ENCODE measurements at regions not wholly inside any gene's neighbourhood (a gene's known extent, or its start where the extent isn't known, plus 50 kb on each side); places are given as distances from the start of the nearest gene placed in this dataset.

DNA sequence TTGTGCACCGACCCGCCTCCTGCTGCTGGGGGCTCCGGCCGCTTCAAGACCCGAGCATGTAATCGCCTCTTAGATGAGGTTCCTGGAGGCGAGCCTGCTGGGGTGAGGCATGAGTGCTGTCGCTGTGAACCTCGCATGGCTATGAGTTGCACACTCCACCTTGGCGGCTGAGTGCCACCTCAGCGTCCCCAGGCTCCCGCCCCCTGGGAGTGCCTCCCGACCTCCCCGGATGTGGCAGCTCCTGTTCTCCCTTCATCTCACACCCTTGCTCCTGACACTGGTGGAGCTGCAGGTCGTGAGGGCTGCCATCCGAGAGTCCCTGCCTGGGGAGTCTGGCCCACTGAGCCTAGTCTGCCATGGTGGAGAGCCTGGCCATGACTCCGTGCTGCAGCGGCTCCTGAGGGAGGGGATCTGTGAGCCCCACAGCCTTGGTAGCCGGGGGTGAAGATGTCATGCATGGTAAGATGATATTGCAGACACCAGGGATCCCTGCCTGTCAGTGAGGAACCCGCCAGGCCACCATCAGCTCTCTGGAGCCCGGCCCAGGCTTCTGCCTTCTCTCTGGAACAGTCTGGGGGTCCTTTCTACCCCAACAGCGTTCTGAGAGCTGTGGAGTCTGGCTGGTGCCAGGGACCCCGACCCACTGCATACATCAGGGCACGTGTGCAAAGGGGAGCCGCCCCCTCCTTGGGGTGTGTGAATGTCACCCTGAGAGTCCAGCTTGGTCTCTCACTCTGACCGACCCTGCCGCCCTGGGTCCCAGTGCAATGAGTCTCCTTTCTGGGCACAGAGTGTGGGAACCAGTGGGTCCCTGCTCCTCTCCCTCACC is 61.6 kb upstream of the HS6ST1 start:
- no peaks in the 10 kb centered on the region for H3K9me3 ChIP-seq (replicated peaks; ENCODE audit: control insufficient read depth, insufficient read depth, low read depth, low read length)
- no peak for ATAC-seq
- under 1% methylated on average over 27 of the region's 27 CpGs for WGBS (ENCODE audit: insufficient coverage, low coverage, missing lambda C conversion rate)
- intact Hi-C loops (cut with micrococcal nuclease) (no loop called here), in situ Hi-C loops (cut with MboI) (no loop called here)
- H3K36me3 ChIP-seq (ENCODE audit: control insufficient read depth, insufficient read depth, low read length): no peaks in the 10 kb centered on the region
- no TSS peak for BruUV-seq (replicated peaks)
- no peak overlapping the region for H2AFZ ChIP-seq (ENCODE audit: low read depth, low read length)
- H3K4me3 ChIP-seq: no peak overlapping the region
- H3K9me1 ChIP-seq (ENCODE audit: control insufficient read depth, insufficient read depth, low read length): no peaks in the 10 kb centered on the region
- H3K4me2 ChIP-seq (ENCODE audit: insufficient read depth, low read length): no peak overlapping the region
- no peak for DNase-seq (ENCODE audit: extremely low read depth in 1 of 4, low spot score in 3 of 4)
- H3K79me2 ChIP-seq (ENCODE audit: control insufficient read depth, insufficient read depth, low read length): no peaks in the 10 kb centered on the region
- H3K27ac ChIP-seq (ENCODE audit: extremely low read depth, low read depth, low read length): no peak overlapping the region
- CTCF ChIA-PET (ENCODE audit: low intra/inter-chr PET ratio): no interaction called here
- peaks cover 13 to 87% of the 10 kb centered on the region in 2 experiments; a peak in 3 of 5 replicates for H3K27me3 ChIP-seq (ENCODE audit: control insufficient read depth in 2 of 2, insufficient read depth in 2 of 2, low read length in 2 of 2)
- POLR2A ChIA-PET: interaction anchor here (0.6 kb wide), 1 partner anchor 10 kb away, joined by 3 read pairs; no protein-coding TSS in a partner anchor
- no peak for FAIRE-seq
- peaks cover 0 to 7% of the 10 kb centered on the region in 2 experiments; a peak in 1 of 5 replicates for H3K4me1 ChIP-seq (replicated peaks in 1 of 2; ENCODE audit: control insufficient read depth in 2 of 2, insufficient read depth in 2 of 2, low read length in 2 of 2)
- H4K20me1 ChIP-seq (replicated peaks; ENCODE audit: control insufficient read depth, insufficient read depth, low read length): no peaks in the 10 kb centered on the region
- H3K9ac ChIP-seq (ENCODE audit: insufficient read depth in 1 of 2, low read depth in 2 of 2, low read length in 2 of 2): no peak overlapping the region
- TF ChIP-seq ZBTB8A (IDR thresholded peaks at IDR 0.05; ENCODE audit: partially characterized antibody): no peak
- TF ChIP-seq, protein P1, sequence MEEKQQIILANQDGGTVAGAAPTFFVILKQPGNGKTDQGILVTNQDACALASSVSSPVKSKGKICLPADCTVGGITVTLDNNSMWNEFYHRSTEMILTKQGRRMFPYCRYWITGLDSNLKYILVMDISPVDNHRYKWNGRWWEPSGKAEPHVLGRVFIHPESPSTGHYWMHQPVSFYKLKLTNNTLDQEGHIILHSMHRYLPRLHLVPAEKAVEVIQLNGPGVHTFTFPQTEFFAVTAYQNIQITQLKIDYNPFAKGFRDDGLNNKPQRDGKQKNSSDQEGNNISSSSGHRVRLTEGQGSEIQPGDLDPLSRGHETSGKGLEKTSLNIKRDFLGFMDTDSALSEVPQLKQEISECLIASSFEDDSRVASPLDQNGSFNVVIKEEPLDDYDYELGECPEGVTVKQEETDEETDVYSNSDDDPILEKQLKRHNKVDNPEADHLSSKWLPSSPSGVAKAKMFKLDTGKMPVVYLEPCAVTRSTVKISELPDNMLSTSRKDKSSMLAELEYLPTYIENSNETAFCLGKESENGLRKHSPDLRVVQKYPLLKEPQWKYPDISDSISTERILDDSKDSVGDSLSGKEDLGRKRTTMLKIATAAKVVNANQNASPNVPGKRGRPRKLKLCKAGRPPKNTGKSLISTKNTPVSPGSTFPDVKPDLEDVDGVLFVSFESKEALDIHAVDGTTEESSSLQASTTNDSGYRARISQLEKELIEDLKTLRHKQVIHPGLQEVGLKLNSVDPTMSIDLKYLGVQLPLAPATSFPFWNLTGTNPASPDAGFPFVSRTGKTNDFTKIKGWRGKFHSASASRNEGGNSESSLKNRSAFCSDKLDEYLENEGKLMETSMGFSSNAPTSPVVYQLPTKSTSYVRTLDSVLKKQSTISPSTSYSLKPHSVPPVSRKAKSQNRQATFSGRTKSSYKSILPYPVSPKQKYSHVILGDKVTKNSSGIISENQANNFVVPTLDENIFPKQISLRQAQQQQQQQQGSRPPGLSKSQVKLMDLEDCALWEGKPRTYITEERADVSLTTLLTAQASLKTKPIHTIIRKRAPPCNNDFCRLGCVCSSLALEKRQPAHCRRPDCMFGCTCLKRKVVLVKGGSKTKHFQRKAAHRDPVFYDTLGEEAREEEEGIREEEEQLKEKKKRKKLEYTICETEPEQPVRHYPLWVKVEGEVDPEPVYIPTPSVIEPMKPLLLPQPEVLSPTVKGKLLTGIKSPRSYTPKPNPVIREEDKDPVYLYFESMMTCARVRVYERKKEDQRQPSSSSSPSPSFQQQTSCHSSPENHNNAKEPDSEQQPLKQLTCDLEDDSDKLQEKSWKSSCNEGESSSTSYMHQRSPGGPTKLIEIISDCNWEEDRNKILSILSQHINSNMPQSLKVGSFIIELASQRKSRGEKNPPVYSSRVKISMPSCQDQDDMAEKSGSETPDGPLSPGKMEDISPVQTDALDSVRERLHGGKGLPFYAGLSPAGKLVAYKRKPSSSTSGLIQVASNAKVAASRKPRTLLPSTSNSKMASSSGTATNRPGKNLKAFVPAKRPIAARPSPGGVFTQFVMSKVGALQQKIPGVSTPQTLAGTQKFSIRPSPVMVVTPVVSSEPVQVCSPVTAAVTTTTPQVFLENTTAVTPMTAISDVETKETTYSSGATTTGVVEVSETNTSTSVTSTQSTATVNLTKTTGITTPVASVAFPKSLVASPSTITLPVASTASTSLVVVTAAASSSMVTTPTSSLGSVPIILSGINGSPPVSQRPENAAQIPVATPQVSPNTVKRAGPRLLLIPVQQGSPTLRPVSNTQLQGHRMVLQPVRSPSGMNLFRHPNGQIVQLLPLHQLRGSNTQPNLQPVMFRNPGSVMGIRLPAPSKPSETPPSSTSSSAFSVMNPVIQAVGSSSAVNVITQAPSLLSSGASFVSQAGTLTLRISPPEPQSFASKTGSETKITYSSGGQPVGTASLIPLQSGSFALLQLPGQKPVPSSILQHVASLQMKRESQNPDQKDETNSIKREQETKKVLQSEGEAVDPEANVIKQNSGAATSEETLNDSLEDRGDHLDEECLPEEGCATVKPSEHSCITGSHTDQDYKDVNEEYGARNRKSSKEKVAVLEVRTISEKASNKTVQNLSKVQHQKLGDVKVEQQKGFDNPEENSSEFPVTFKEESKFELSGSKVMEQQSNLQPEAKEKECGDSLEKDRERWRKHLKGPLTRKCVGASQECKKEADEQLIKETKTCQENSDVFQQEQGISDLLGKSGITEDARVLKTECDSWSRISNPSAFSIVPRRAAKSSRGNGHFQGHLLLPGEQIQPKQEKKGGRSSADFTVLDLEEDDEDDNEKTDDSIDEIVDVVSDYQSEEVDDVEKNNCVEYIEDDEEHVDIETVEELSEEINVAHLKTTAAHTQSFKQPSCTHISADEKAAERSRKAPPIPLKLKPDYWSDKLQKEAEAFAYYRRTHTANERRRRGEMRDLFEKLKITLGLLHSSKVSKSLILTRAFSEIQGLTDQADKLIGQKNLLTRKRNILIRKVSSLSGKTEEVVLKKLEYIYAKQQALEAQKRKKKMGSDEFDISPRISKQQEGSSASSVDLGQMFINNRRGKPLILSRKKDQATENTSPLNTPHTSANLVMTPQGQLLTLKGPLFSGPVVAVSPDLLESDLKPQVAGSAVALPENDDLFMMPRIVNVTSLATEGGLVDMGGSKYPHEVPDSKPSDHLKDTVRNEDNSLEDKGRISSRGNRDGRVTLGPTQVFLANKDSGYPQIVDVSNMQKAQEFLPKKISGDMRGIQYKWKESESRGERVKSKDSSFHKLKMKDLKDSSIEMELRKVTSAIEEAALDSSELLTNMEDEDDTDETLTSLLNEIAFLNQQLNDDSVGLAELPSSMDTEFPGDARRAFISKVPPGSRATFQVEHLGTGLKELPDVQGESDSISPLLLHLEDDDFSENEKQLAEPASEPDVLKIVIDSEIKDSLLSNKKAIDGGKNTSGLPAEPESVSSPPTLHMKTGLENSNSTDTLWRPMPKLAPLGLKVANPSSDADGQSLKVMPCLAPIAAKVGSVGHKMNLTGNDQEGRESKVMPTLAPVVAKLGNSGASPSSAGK (IDR thresholded peaks at IDR 0.05): no peak
- TF ChIP-seq, protein P2, sequence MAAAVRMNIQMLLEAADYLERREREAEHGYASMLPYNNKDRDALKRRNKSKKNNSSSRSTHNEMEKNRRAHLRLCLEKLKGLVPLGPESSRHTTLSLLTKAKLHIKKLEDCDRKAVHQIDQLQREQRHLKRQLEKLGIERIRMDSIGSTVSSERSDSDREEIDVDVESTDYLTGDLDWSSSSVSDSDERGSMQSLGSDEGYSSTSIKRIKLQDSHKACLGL (CRISPR knock-in tag; IDR thresholded peaks at IDR 0.05; ENCODE audit: borderline replicate concordance, poor library complexity, severe bottlenecking): no peak
- no peak for TF ChIP-seq ZNF778 (CRISPR knock-in tag; IDR thresholded peaks at IDR 0.05)
- no peak for TF ChIP-seq JUND (IDR thresholded peaks at IDR 0.05; ENCODE audit: borderline replicate concordance, low read depth, low read length)
- no peak for TF ChIP-seq JUND (tag; IDR thresholded peaks at IDR 0.05; ENCODE audit: borderline replicate concordance, low read depth, low read length)
- TF ChIP-seq, protein P3, sequence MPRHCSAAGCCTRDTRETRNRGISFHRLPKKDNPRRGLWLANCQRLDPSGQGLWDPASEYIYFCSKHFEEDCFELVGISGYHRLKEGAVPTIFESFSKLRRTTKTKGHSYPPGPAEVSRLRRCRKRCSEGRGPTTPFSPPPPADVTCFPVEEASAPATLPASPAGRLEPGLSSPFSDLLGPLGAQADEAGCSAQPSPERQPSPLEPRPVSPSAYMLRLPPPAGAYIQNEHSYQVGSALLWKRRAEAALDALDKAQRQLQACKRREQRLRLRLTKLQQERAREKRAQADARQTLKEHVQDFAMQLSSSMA (CRISPR knock-in tag; IDR thresholded peaks at IDR 0.05): no peak
